Neural progenitor cell (in vitro differentiated cells): ENCODE measurements at regions not wholly inside any gene's neighbourhood (a gene's known extent, or its start where the extent isn't known, plus 50 kb on each side); places are given as distances from the start of the nearest gene placed in this dataset.

Experiments
- EZH2 ChIP-seq: fragments of 200-600 bp; sonication (generic); IDR thresholded peaks from 2 replicates; pipeline ENCODE4 v1.6.1; 2017; ENCODE audit warnings: antibody characterized with exemption, mild to moderate bottlenecking, moderate library complexity
- TF ChIP-seq, protein P1 (sequence below): fragments of 200-600 bp; sonication (generic); IDR thresholded peaks from 2 replicates; pipeline ENCODE4 v1.5.1; 2017; ENCODE audit warnings: antibody characterized with exemption, mild to moderate bottlenecking

- TF ChIP-seq, protein P1, sequence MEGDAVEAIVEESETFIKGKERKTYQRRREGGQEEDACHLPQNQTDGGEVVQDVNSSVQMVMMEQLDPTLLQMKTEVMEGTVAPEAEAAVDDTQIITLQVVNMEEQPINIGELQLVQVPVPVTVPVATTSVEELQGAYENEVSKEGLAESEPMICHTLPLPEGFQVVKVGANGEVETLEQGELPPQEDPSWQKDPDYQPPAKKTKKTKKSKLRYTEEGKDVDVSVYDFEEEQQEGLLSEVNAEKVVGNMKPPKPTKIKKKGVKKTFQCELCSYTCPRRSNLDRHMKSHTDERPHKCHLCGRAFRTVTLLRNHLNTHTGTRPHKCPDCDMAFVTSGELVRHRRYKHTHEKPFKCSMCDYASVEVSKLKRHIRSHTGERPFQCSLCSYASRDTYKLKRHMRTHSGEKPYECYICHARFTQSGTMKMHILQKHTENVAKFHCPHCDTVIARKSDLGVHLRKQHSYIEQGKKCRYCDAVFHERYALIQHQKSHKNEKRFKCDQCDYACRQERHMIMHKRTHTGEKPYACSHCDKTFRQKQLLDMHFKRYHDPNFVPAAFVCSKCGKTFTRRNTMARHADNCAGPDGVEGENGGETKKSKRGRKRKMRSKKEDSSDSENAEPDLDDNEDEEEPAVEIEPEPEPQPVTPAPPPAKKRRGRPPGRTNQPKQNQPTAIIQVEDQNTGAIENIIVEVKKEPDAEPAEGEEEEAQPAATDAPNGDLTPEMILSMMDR: no peak
- TF ChIP-seq EZH2: no peak
These were observed 416.1 kb downstream of the MN1 start for GRCh38 chr22:27385261-27385998.
